Activated CD4-positive, alpha-beta T cell treated with anti-CD3 and anti-CD28 coated beads for 36 hours (primary cell): ENCODE measurements at regions not wholly inside any gene's neighbourhood (a gene's known extent, or its start where the extent isn't known, plus 50 kb on each side); places are given as distances from the start of the nearest gene placed in this dataset.

Experiments used
- ATAC-seq: fragments of 200-7000 bp; cut with Tn5 transposase; one replicate; pipeline ENCODE4 v1.10.0; 2021; ENCODE audit warnings: mild to moderate bottlenecking, moderate library complexity
- CTCF ChIA-PET: fragments of 350-600 bp; sonication (Branson Sonifier 250); formaldehyde crosslinking; loops from one replicate; lab custom pipeline; 2021; ENCODE audit warnings: antibody characterized with exemption; lab: Charles Lee
- POLR2A ChIA-PET: fragments of 350-600 bp; sonication (Branson Sonifier 250); formaldehyde crosslinking; loops from one replicate; lab custom pipeline; 2021; ENCODE audit warnings: antibody characterized with exemption, inconsistent platforms; lab: Charles Lee
- DNase-seq: peaks from one replicate; pipeline ENCODE4 v3.0.0-alpha.2; 2020
- H3K27ac Mint-ChIP-seq: one replicate; pipeline ENCODE4 v1.8.0; 2021; ENCODE audit warnings: mixed read lengths
- H3K27me3 Mint-ChIP-seq: one replicate; pipeline ENCODE4 v1.8.0; 2021; ENCODE audit warnings: mixed read lengths
- H3K36me3 Mint-ChIP-seq: one replicate; pipeline ENCODE4 v1.8.0; 2021; ENCODE audit warnings: low read depth, mixed read lengths
- H3K4me1 Mint-ChIP-seq: one replicate; pipeline ENCODE4 v1.8.0; 2021; ENCODE audit warnings: mixed read lengths
- H3K4me3 Mint-ChIP-seq: one replicate; pipeline ENCODE4 v1.8.0; 2021; ENCODE audit warnings: mild to moderate bottlenecking, moderate library complexity, mixed read lengths
- H3K9me3 Mint-ChIP-seq: one replicate; pipeline ENCODE4 v1.8.0; 2021; ENCODE audit warnings: low read depth, mixed read lengths
- intact Hi-C, 2 experiments: fragments of 100-400 bp; cut with DNase I in 1 of 2; cut with micrococcal nuclease in 1 of 2; formaldehyde crosslinking; loops; one replicate each; pipeline versions ENCODE4 v1.14.2 to v1.15.1; 2022 to 2024; cut with DNase I, micrococcal nuclease

GRCh38 chr3:82927309-82928253, 1166.1 kb upstream of the GBE1 start:
- ATAC-seq = no peak
- POLR2A ChIA-PET = no interaction called here

GRCh38 chr3:82891028-82891427, 1129.6 kb upstream of the GBE1 start:
- Mint-ChIP-seq H3K4me1 (no peaks in the 10 kb centered on the region), H3K4me3 (no peak overlapping the region), H3K27me3 (no peaks in the 10 kb centered on the region), H3K27ac (no peak overlapping the region), H3K36me3 (no peaks in the 10 kb centered on the region), H3K9me3 (peaks cover 9% of the 10 kb centered on the region)
- ChIA-PET POLR2A (no interaction called here), CTCF (no interaction called here)
- intact Hi-C loops = no loop called here
- DNase-seq = no peak
- no peak for ATAC-seq

More at GRCh38 chr3:82927309-82928253, 1166.1 kb upstream of the GBE1 start:
- DNase-seq = no peak
- Mint-ChIP-seq H3K4me1 (no peaks in the 10 kb centered on the region), H3K36me3 (no peaks in the 10 kb centered on the region), H3K27me3 (no peaks in the 10 kb centered on the region), H3K4me3 (no peak overlapping the region), H3K27ac (no peak overlapping the region), H3K9me3 (peaks cover 4% of the 10 kb centered on the region)
- CTCF ChIA-PET = no interaction called here
- intact Hi-C loops = no loop called here

DNA sequence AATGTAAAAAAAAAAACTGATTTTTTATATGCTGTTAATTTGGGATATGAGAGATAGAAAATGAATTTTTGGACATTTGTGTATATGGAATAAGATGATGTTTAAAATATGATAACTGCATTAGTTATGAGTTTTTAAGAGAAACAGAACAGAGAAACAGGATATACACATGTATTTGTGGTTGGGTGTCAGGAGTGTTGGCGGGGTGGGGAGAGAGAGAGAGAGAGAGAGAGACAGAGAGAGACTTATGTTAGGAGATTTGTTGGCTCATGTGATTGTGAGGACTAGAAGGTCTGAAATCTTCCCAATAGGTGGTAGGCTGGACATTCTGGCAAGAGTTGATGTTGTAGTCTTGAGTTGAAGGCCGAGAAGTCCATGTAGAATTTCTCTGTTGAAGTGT, 1121.6 kb upstream of the GBE1 start:
- ChIA-PET POLR2A (no interaction called here), CTCF (no interaction called here)
- intact Hi-C loops = no loop called here
- Mint-ChIP-seq H3K27me3 (no peaks in the 10 kb centered on the region), H3K36me3 (no peaks in the 10 kb centered on the region), H3K4me1 (no peaks in the 10 kb centered on the region), H3K27ac (no peak overlapping the region), H3K9me3 (peaks cover 11% of the 10 kb centered on the region), H3K4me3 (no peak overlapping the region)
- ATAC-seq (no peak), DNase-seq (no peak)

DNA sequence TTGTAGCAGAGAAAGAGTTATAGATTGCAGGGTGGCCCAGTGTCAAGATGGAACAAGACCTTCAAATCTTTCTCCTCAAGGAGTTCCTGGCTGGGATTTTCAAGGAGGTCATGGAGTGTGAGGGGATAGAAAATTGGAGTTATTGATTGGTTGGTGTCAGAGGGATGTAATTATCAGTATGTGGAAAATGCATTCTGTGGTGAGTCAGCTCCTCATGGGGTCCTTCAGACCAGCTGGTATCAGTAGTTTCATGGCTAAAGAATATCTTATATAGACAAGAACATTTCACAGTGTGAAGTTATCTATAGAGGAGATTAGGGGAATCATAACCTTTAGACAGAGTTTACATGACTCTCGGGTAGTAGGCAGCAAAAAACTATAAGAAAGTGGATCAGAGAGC, 1114.0 kb upstream of the GBE1 start:
- DNase-seq (no peak), ATAC-seq (no peak)
- Mint-ChIP-seq H3K9me3 (peaks cover 2% of the 10 kb centered on the region), H3K36me3 (no peaks in the 10 kb centered on the region), H3K27me3 (no peaks in the 10 kb centered on the region), H3K4me1 (no peaks in the 10 kb centered on the region), H3K27ac (no peak overlapping the region), H3K4me3 (no peak overlapping the region)
- intact Hi-C loops = no loop called here
- ChIA-PET POLR2A (no interaction called here), CTCF (no interaction called here)

DNA sequence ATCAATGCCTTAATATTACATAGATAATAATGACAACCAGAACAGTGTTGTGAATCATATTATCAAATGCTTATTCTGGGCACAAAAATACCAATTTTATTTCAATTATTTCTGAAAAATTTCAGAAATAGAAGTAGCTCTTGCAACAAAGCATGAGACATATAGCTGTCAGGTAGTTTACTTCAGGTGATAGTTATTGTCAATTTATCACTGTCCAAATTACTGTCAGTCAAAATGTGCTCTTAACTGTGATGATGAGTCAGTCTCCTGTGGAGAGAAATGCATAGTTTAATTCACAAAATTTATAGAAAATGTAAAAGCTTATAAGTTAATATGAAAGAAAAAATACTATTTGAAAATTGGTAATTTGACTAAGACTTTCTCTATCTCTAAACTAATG, 1078.4 kb upstream of the GBE1 start:
- intact Hi-C loops = no loop called here
- H3K36me3 Mint-ChIP-seq = no peaks in the 10 kb centered on the region
- DNase-seq (no peak), ATAC-seq (no peak)
- H3K9me3 Mint-ChIP-seq = peaks cover 11% of the 10 kb centered on the region
- CTCF ChIA-PET = interaction anchor here (0.7 to 1.1 kb wide), 2 partner anchors 1389 to 1538 kb away, joined by 3 read pairs; no protein-coding TSS in a partner anchor
- H3K27ac Mint-ChIP-seq = no peak overlapping the region
- no peak overlapping the region for H3K4me3 Mint-ChIP-seq
- no peaks in the 10 kb centered on the region for H3K4me1 Mint-ChIP-seq
- POLR2A ChIA-PET = no interaction called here
- H3K27me3 Mint-ChIP-seq = no peaks in the 10 kb centered on the region

- DNase-seq (no peak), ATAC-seq (no peak)
- no peak overlapping the region for H3K27ac Mint-ChIP-seq
- no peak overlapping the region for H3K4me3 Mint-ChIP-seq
- H3K4me1 Mint-ChIP-seq = no peaks in the 10 kb centered on the region
- POLR2A ChIA-PET = no interaction called here
- H3K36me3 Mint-ChIP-seq = no peaks in the 10 kb centered on the region
- CTCF ChIA-PET = no interaction called here
- no peaks in the 10 kb centered on the region for H3K27me3 Mint-ChIP-seq
- peaks cover 6% of the 10 kb centered on the region for H3K9me3 Mint-ChIP-seq
- intact Hi-C loops = no loop called here
Observed at GRCh38 chr3:82834098-82834497, 1072.7 kb upstream of the GBE1 start.

- Mint-ChIP-seq H3K27me3 (no peaks in the 10 kb centered on the region), H3K4me3 (no peak overlapping the region), H3K4me1 (no peaks in the 10 kb centered on the region), H3K27ac (no peak overlapping the region), H3K9me3 (peaks cover 3% of the 10 kb centered on the region), H3K36me3 (no peaks in the 10 kb centered on the region)
- ChIA-PET POLR2A (no interaction called here), CTCF (no interaction called here)
- intact Hi-C loops = no loop called here
- ATAC-seq = no peak
- DNase-seq = no peak
Observed at GRCh38 chr3:82824491-82824890, 1063.0 kb upstream of the GBE1 start.

DNA sequence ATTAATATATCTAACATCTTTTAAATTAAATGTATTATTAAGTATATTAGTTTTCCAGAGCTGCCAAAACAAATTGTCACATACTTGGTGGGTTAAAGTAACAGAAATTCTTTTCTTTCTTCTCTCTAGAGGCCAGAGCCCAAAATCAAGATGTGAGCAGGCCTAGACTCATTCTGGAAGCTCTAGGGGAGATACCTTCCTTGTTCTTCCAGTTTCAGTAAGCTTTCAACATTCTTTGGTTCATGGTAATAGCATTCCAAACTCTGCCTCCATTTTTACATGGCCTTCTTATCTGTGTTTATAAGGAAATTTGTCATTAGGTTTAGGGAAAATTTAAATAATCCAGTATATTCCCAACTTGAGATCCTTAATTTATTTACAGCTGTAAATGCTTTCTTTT, 1054.6 kb upstream of the GBE1 start:
- peaks cover 13% of the 10 kb centered on the region for H3K9me3 Mint-ChIP-seq
- H3K36me3 Mint-ChIP-seq = no peaks in the 10 kb centered on the region
- no peaks in the 10 kb centered on the region for H3K27me3 Mint-ChIP-seq
- no peak overlapping the region for H3K4me3 Mint-ChIP-seq
- ChIA-PET CTCF (interaction anchor here (0.7 kb wide), 1 partner anchor 205 kb away, joined by 3 read pairs; no protein-coding TSS in a partner anchor), POLR2A (no interaction called here)
- intact Hi-C loops = no loop called here
- no peak overlapping the region for H3K27ac Mint-ChIP-seq
- ATAC-seq (no peak), DNase-seq (no peak)
- H3K4me1 Mint-ChIP-seq = no peaks in the 10 kb centered on the region

DNA sequence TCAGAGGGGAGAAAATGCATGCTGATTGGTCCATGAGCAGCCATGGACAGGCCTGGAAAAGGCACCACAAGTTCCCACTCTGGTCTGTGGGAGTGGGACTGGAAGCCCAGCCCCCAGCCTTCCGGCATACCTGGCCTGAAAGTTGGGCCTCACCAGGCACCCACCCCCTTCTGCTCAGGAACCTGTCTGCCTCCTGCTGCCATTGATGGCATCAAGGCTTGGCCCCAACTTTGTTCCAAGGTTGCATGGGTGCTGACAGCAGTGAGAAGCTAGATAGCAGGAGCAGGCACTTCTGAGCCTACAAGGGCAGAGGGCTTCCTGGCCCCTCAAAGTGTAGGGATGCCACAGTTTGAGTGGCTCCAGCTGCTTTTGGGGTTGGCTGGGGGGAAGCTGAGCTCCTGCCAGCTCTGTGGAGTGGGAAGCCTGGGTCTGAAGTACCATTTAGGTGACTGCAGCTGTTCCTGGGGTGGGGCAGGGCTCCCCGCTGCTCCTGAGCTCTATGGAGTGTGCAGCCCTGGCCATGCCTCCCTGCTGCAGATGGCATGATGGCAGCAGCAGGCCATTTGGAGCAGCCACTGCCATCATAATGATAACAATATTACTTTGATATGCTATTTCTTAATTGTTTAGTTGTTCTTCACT, 1054.1 kb upstream of the GBE1 start:
- no peaks in the 10 kb centered on the region for H3K36me3 Mint-ChIP-seq
- ChIA-PET CTCF (interaction anchor here (0.7 kb wide), 1 partner anchor 205 kb away, joined by 3 read pairs; no protein-coding TSS in a partner anchor), POLR2A (no interaction called here)
- no peaks in the 10 kb centered on the region for H3K4me1 Mint-ChIP-seq
- DNase-seq (no peak), ATAC-seq (no peak)
- H3K27ac Mint-ChIP-seq = no peak overlapping the region
- no peak overlapping the region for H3K4me3 Mint-ChIP-seq
- peaks cover 13% of the 10 kb centered on the region for H3K9me3 Mint-ChIP-seq
- H3K27me3 Mint-ChIP-seq = no peaks in the 10 kb centered on the region
- intact Hi-C loops = no loop called here

DNA sequence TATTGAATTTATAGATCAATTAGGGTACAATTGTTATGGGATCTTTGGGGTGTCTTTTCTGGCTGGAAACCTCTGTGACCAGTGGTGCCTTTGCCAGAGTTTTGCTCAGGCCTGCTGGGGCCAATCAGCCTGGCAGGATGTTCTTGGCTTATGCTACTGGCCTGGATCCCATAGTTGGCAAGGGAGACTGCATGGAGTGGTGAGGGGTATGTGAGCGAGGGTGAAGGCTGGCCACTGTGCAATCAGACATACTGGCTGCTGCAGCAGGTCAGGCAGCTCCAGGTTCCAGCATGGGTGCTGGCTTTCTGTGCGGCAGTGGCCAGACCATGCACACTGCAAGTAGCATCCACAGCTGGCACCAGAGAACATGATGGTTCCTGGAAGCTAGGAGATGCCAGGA, 1053.2 kb upstream of the GBE1 start:
- Mint-ChIP-seq H3K27me3 (no peaks in the 10 kb centered on the region), H3K27ac (no peak overlapping the region), H3K4me1 (no peaks in the 10 kb centered on the region), H3K4me3 (no peak overlapping the region), H3K9me3 (peaks cover 13% of the 10 kb centered on the region), H3K36me3 (no peaks in the 10 kb centered on the region)
- ATAC-seq (no peak), DNase-seq (no peak)
- POLR2A ChIA-PET = no interaction called here
- intact Hi-C loops = no loop called here
- CTCF ChIA-PET = no interaction called here

- Mint-ChIP-seq H3K4me3 (no peak overlapping the region), H3K36me3 (no peaks in the 10 kb centered on the region), H3K9me3 (peaks cover 8% of the 10 kb centered on the region)
Observed at GRCh38 chr3:82807781-82808180, 1046.3 kb upstream of the GBE1 start.

DNA sequence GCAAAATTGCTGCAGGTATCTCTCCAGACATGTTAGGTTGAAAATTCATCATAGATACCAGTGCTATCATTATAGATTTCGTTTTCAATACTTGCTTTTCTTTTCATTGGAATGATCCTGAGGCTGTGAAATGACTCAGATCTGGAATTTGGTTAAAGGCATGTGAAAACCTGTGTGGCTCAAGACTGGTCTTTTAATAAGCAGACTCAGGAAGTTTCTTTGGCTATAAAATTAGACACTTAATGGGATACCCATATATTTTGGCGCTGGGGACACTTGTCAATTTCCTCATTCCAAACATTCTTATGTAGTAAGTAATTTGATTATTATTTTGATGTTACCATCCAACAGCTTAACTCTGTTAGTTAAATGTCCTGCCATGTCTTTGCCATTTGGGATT, 1041.1 kb upstream of the GBE1 start:
- POLR2A ChIA-PET = no interaction called here
- Mint-ChIP-seq H3K4me3 (no peak overlapping the region), H3K9me3 (peaks cover 6% of the 10 kb centered on the region), H3K27ac (no peak overlapping the region), H3K27me3 (no peaks in the 10 kb centered on the region), H3K4me1 (no peaks in the 10 kb centered on the region), H3K36me3 (no peaks in the 10 kb centered on the region)
- DNase-seq = no peak
- intact Hi-C loops = no loop called here
- CTCF ChIA-PET = no interaction called here
- no peak for ATAC-seq

More at GRCh38 chr3:82807781-82808180, 1046.3 kb upstream of the GBE1 start:
- Mint-ChIP-seq H3K27me3 (no peaks in the 10 kb centered on the region), H3K27ac (no peak overlapping the region), H3K4me1 (no peaks in the 10 kb centered on the region)
- CTCF ChIA-PET = no interaction called here
- DNase-seq = no peak
- ATAC-seq = no peak
- intact Hi-C loops = no loop called here
- POLR2A ChIA-PET = no interaction called here
